AG09319 (cell line): ENCODE measurements at regions not wholly inside any gene's neighbourhood (a gene's known extent, or its start where the extent isn't known, plus 50 kb on each side); places are given as distances from the start of the nearest gene placed in this dataset.
"Not testable (repeated sequence)": the region's sequence is repeated elsewhere in the genome, so short reads cannot be mapped to it uniquely, and the experiment has no call there.

ENCODE experiments used
- DNase-seq: peaks from one replicate; pipeline ENCODE4 v3.0.0-alpha.2; 2010; ENCODE audit warnings: low read depth; ENCODE audit errors: extremely low read depth
- TF ChIP-seq, protein P1 (sequence below): IDR thresholded peaks from 2 replicates; pipeline ENCODE4 v1.5.1; 2011; ENCODE audit warnings: low read depth, mild to moderate bottlenecking, inconsistent platforms, low read length, moderate library complexity

DNA sequence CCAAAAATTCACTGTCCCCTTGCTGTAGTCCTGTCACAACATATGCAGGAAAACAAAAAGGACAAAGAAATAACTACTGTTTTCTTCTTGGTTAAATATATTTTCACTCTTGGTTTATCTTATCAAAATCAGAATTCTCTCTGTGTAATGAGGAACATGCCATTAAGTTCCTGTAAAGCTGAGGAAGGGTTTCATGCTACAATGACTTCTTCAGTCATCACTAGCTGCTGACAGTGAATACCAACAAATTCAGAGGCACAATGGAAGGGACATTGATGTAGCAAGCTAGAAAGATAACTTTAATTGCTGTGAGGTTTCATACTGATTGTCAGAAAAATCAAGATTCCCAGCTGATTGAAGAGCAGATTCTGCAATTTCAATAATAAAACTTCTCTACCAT is 782.9 kb upstream of the HTR2C start:
- no peak for DNase-seq

GRCh38 chrX:113793563-113793962 is 790.3 kb upstream of the HTR2C start:
- no peak for DNase-seq
- TF ChIP-seq, protein P1, sequence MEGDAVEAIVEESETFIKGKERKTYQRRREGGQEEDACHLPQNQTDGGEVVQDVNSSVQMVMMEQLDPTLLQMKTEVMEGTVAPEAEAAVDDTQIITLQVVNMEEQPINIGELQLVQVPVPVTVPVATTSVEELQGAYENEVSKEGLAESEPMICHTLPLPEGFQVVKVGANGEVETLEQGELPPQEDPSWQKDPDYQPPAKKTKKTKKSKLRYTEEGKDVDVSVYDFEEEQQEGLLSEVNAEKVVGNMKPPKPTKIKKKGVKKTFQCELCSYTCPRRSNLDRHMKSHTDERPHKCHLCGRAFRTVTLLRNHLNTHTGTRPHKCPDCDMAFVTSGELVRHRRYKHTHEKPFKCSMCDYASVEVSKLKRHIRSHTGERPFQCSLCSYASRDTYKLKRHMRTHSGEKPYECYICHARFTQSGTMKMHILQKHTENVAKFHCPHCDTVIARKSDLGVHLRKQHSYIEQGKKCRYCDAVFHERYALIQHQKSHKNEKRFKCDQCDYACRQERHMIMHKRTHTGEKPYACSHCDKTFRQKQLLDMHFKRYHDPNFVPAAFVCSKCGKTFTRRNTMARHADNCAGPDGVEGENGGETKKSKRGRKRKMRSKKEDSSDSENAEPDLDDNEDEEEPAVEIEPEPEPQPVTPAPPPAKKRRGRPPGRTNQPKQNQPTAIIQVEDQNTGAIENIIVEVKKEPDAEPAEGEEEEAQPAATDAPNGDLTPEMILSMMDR, result no peak

More for the DNA sequence above, 782.9 kb upstream of the HTR2C start:
- TF ChIP-seq, protein P1, result no peak

DNA sequence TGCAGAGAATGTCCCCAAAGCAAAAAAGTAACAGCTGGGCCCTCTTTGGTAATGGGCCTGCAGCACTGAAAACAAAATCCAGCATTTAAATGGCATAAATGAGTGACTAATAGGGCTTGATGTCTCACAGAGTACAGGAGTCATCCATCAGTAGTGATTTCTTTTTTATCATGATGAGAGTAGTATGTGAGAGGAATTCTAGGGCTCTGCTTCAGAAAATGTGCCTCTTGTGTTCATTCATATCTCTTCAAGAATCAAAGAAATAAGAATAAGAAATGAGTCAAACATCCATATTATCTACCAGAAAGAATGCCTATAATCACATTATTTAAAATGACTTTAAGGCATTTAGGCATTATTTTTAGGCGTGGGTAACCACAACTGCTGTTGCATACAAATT is 792.9 kb upstream of the HTR2C start:
- no peak for DNase-seq
- TF ChIP-seq, protein P1, result no peak

DNA sequence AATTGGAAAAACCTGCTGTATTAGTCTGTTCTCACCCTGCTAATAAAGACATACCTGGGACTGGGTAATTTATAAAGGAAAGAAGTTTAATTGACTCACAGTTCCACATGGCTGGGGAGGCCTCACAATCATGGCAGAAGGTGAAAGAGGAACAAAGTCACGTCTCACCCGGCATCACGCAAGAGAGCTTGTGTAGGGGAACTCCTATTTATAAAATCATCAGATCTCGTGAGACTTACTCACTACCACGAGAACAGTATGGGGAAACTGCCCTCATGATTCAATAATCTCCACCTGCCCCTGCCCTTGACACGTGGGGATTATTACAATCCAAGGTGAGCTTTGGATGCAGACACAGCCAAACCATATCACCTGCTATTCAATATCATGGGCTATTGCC is 799.1 kb upstream of the HTR2C start:
- DNase-seq, result not testable (repeated sequence)

DNA sequence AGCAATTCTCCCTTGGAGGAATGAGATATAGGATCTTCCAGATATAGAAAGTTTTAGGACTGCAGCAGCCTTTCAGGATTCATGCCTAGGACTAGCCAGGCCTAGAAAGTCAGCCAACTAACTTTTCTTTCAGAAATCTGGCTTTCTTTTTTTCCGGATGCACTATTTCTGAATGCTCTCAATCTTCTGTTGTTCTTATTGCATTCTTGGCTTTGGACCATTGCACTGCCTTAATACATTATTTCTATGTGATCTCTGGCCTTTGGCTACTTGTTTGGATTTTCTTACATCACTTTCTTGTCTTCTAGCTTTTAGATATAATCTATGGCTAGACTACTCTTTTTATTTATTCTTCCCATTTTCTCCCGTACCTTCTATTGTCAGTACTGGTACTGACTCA is 813.1 kb upstream of the HTR2C start:
- TF ChIP-seq, protein P1, result no peak
- no peak for DNase-seq

DNA sequence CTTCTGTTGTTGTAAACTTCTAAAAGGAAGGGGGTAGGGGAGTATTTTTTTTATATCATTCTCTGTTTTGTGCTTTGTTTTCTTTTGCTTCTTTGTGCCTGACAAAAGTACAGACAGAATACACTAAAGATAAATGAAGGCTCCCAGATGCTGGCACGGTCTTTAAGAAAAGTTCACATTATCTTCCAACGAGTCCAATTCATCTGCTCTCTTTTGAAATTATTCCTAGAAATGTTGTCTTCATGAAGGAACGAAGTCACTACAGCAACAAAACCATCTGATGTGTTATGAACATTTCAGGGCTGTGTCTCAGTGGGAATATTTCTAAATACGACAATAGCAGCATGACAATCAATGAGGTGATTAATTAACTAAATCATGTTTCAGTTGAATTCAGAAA is 813.8 kb upstream of the HTR2C start:
- DNase-seq, result no peak
- TF ChIP-seq, protein P1, result no peak

DNA sequence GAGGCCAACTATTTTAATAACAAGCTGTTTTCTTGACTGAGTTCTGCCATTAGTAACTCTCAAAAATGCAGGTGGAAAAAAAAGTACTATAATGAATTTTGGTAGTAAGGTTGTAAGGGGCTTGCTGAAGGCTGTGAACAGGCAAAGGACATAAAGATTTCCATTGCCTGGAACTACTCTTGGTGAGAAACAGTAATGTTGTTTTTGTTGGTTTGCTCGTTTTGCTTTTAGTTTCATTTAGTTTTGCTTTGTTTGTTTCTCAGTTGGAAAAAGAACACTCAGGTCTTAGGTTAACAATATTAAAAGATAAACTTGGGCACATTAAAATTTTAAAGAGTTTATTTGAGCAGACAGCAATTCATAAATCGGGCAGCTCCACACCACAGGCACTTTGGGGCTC is 824.5 kb upstream of the HTR2C start:
- TF ChIP-seq, protein P1, result no peak
- no peak for DNase-seq

DNA sequence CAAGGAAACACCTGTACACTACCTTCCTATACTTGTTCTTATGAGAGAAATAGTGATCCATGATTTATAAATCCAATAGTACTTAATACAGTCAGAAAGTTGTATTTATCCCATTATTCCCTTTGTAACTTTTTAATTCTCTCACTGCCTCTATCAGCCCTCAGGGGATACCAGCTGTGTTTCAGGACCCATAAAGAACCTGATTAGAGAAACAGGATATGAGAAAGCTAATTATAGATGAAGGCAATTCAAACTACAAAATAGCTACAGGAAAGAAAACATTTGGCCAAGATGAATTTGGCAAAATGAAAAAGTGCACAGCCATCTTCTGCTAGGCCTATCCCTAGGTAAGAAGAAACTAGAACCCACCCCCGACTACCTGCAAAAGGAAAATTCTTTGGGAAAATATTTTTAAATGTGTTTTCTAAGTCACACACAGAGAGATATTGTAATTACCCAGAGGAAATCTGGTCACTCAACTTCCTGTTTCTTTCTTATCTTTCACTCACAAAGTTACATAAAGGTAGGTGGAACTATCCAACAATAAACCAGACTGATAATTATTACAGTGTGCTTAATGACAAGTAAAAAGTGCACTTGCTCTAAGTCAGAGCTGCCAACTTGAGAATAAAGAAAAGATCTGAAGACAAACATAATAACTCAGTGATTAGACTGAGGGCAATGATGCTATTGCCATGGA is 836.5 kb upstream of the HTR2C start:
- no peak for DNase-seq
- TF ChIP-seq, protein P1, result no peak
